ENCODE measurements at regions not wholly inside any gene's neighbourhood (a gene's known extent, or its start where the extent isn't known, plus 50 kb on each side); places are given as distances from the start of the nearest gene placed in this dataset.

- in situ Hi-C loops (cut with MboI; ENCODE audit: low sequenced_read_pairs, unreplicated experiment), result no loop called here
- TF ChIP-seq CTCF (IDR thresholded peaks at IDR 0.05; ENCODE audit: borderline replicate concordance, control extremely low read depth, extremely low read depth, insufficient read depth, missing control alignments), result no peak
- DNase-seq (ENCODE audit: low spot score), result no peak
Measured at GRCh38 chr2:150907466-150907865, 354.2 kb downstream of the RBM43 start.

- in situ Hi-C loops (cut with MboI; ENCODE audit: low sequenced_read_pairs, unreplicated experiment), result no loop called here
Measured at GRCh38 chr2:150903461-150903860, 358.2 kb downstream of the RBM43 start.

GRCh38 chr2:150903055-150903454, 358.6 kb downstream of the RBM43 start:
- no peak for TF ChIP-seq CTCF (IDR thresholded peaks at IDR 0.05; ENCODE audit: borderline replicate concordance, control extremely low read depth, extremely low read depth, insufficient read depth, missing control alignments)
- DNase-seq (ENCODE audit: low spot score), result no peak
- in situ Hi-C loops (cut with MboI; ENCODE audit: low sequenced_read_pairs, unreplicated experiment), result no loop called here

More at GRCh38 chr2:150903461-150903860, 358.2 kb downstream of the RBM43 start:
- DNase-seq (ENCODE audit: low spot score), result no peak
- no peak for TF ChIP-seq CTCF (IDR thresholded peaks at IDR 0.05; ENCODE audit: borderline replicate concordance, control extremely low read depth, extremely low read depth, insufficient read depth, missing control alignments)

GRCh38 chr2:150900913-150901312, 360.8 kb downstream of the RBM43 start:
- in situ Hi-C loops (cut with MboI; ENCODE audit: low sequenced_read_pairs, unreplicated experiment), result no loop called here
- no peak for DNase-seq (ENCODE audit: low spot score)
- no peak for TF ChIP-seq CTCF (IDR thresholded peaks at IDR 0.05; ENCODE audit: borderline replicate concordance, control extremely low read depth, extremely low read depth, insufficient read depth, missing control alignments)

GRCh38 chr2:150895968-150896367, 365.7 kb downstream of the RBM43 start:
- no peak for DNase-seq (ENCODE audit: low spot score)
- in situ Hi-C loops (cut with MboI; ENCODE audit: low sequenced_read_pairs, unreplicated experiment), result no loop called here
- no peak for TF ChIP-seq CTCF (IDR thresholded peaks at IDR 0.05; ENCODE audit: borderline replicate concordance, control extremely low read depth, extremely low read depth, insufficient read depth, missing control alignments)

GRCh38 chr2:150889141-150889540, 372.5 kb downstream of the RBM43 start:
- in situ Hi-C loops (cut with MboI; ENCODE audit: low sequenced_read_pairs, unreplicated experiment), result no loop called here
- no peak for TF ChIP-seq CTCF (IDR thresholded peaks at IDR 0.05; ENCODE audit: borderline replicate concordance, control extremely low read depth, extremely low read depth, insufficient read depth, missing control alignments)
- DNase-seq (ENCODE audit: low spot score), result no peak

- DNase-seq (ENCODE audit: low spot score), result no peak
- TF ChIP-seq CTCF (IDR thresholded peaks at IDR 0.05; ENCODE audit: borderline replicate concordance, control extremely low read depth, extremely low read depth, insufficient read depth, missing control alignments), result no peak
- in situ Hi-C loops (cut with MboI; ENCODE audit: low sequenced_read_pairs, unreplicated experiment), result no loop called here
Measured at GRCh38 chr2:150888337-150888736, 373.3 kb downstream of the RBM43 start.

All from GM13976 (cell line).